Heart left ventricle (tissue), 16 donors: ENCODE measurements at regions not wholly inside any gene's neighbourhood (a gene's known extent, or its start where the extent isn't known, plus 50 kb on each side); places are given as distances from the start of the nearest gene placed in this dataset.
A peak's percentile ranks its signal among the peaks of the same experiment; 100 is the strongest.

Source experiments
- ATAC-seq, 4 donors: fragments of 200-7000 bp; cut with Tn5 transposase; one replicate each; pipeline ENCODE4 v1.9.1; 2020 to 2022; ENCODE audit warnings: moderate library complexity in 4 of 4, mild to moderate bottlenecking in 3 of 4, moderate number of reproducible peaks in 1 of 4
- DNase-seq, 5 donors: peaks; one replicate each; pipeline ENCODE4 v3.0.0-alpha.2; 2020
- H3K27ac ChIP-seq, 12 donors: fragments of 200-600 bp; sonication (generic) in 4 of 12; one replicate each; pipeline versions ENCODE4 v1.5.0 to v1.8.0; 2016 to 2022; ENCODE audit warnings: mild to moderate bottlenecking in 2 of 12
- H3K27me3 ChIP-seq, 9 donors: fragments of 200-600 bp; sonication (generic) in 2 of 9; one replicate each; pipeline versions ENCODE4 v1.5.1 to v1.8.0; 2016 to 2022; ENCODE audit warnings: mild to moderate bottlenecking in 3 of 9
- H3K36me3 ChIP-seq, 9 donors: fragments of 200-600 bp; sonication (generic) in 2 of 9; one replicate each; pipeline versions ENCODE4 v1.5.0 to v1.8.0; 2018 to 2022; ENCODE audit warnings: mild to moderate bottlenecking in 2 of 9
- H3K4me1 ChIP-seq, 12 donors: fragments of 200-600 bp; sonication (generic) in 4 of 12; one replicate each; pipeline versions ENCODE4 v1.5.0 to v1.8.0; 2016 to 2022; ENCODE audit warnings: mild to moderate bottlenecking in 3 of 12
- H3K4me3 ChIP-seq, 12 donors: fragments of 200-600 bp; sonication (generic) in 4 of 12; one replicate each; pipeline versions ENCODE4 v1.5.0 to v1.8.0; 2017 to 2022; ENCODE audit warnings: mild to moderate bottlenecking in 9 of 12, moderate library complexity in 4 of 12
- H3K9me3 ChIP-seq, 12 donors: fragments of 200-600 bp; sonication (generic) in 4 of 12; one replicate each; pipeline versions ENCODE4 v1.5.0 to v1.8.0; 2016 to 2022; ENCODE audit warnings: mild to moderate bottlenecking in 1 of 12
- CTCF ChIP-seq, 12 donors: fragments of 200-600 bp; sonication (generic) in 4 of 12; IDR thresholded peaks; one replicate each; pipeline versions ENCODE4 v1.5.0 to v1.8.0; 2018 to 2022; ENCODE audit warnings: antibody characterized with exemption in 12 of 12, mild to moderate bottlenecking in 5 of 12
- POLR2A ChIP-seq, 2 donors: fragments of 450-650 bp; IDR thresholded peaks; one replicate each; pipeline ENCODE4 v1.6.1; 2017; ENCODE audit warnings: antibody characterized with exemption in 2 of 2, mild to moderate bottlenecking in 2 of 2, moderate library complexity in 2 of 2
- WGBS, 4 donors: extraction: QIAGEN DNeasy Blood & Tissue Kit in 2 of 4; methylation state at CpG; one replicate each; pipeline versions ENCODE4 v1.1.5 to v1.1.7; 2013 to 2018; 5-methylcytosine and 5-hydroxymethylcytosine counted together
- intact Hi-C, 10 donors: fragments of 100-400 bp; cut with DNase I; formaldehyde crosslinking; loops; one replicate each; pipeline versions ENCODE4 v1.11.1 to v1.14.2; 2022
- donor health status: ischemic (EF 13 %, LVEDD 7.1; RV severe dilation, severe dysfunction).
- donor health status: healthy with polysubstance abuse.
- donor health status: DM: no; HTN: yes; CAD: no.
- donor health status: DM: no; HTN: no; CAD: no.
- donor health status: ischemic (EF 25% LVEDD 6.9; RV normal size, moderate dysfunction).
- donor health status: ischemic (EF 25% LVEDD 5.7; RV mildly dilated, moderate dysfunction).
- donor health status: healthy.
- donor health status: DM: yes; HTN: yes; CAD: no.
- donor health status: ischemic (EF 35%, LVEDD 5.7; RV mildly dilated, moderate dysfunction).
- donor health status: nonischemic (EF 11% LVEDD 7.7; RV severe dilation, severe dysfunction).
- donor health status: DM: yes; HTN: yes; CAD: no.
- donor health status: PGD.
- donor health status: ischemic (EF 29% LVEDD 5.4; RV normal size, mild dysfunction).
- donor health status: nonischemic (EF 23%, LVEDD 6.1; RV moderate dilation, normal function).

GRCh38 chr20:53834749-53835148 is 235.6 kb downstream of the BCAS1 start:
- WGBS, 4 donors: 94 to 97% (median 95%) methylated on average over 8 of the region's 8 CpGs
- Histone ChIP-seq H3K36me3 (no peaks in the 10 kb centered on the region), H3K4me1 (peaks cover 0 to 44% (median 6%) of the 10 kb centered on the region in 12 donors), H3K9me3 (no peaks in the 10 kb centered on the region), H3K27ac (peak overlapping the region in 1 of 12 donors; percentile 27), H3K27me3 (no peaks in the 10 kb centered on the region), H3K4me3 (no peak overlapping the region)
- DNase-seq: no peak
- intact Hi-C loops: loop anchor here in 1 of 10 donors (5.0 kb wide), 1 partner anchor 33 kb away; no protein-coding TSS in a partner anchor
- no peak for ATAC-seq
- TF ChIP-seq CTCF (IDR thresholded peaks at IDR 0.05) (no peak), POLR2A (IDR thresholded peaks at IDR 0.05) (no peak)

- Histone ChIP-seq H3K9me3 (no peaks in the 10 kb centered on the region), H3K4me3 (no peak overlapping the region), H3K27ac (peak overlapping the region in 1 of 12 donors; percentile 25), H3K4me1 (peaks cover 0 to 44% (median 7%) of the 10 kb centered on the region in 12 donors), H3K27me3 (no peaks in the 10 kb centered on the region), H3K36me3 (no peaks in the 10 kb centered on the region)
- intact Hi-C loops: loop anchor here in 1 of 10 donors (5.0 kb wide), 1 partner anchor 33 kb away; no protein-coding TSS in a partner anchor
- TF ChIP-seq POLR2A (IDR thresholded peaks at IDR 0.05) (no peak), CTCF (IDR thresholded peaks at IDR 0.05) (no peak)
- ATAC-seq (no peak), DNase-seq (no peak)
- 81 to 90% (median 89%) methylated on average over 3 of the region's 3 CpGs for WGBS, 4 donors
Observed at GRCh38 chr20:53834062-53834442, 236.3 kb downstream of the BCAS1 start.

- WGBS, 4 donors: 79 to 86% (median 83%) methylated on average over 10 of the region's 10 CpGs
- intact Hi-C loops: loop anchor here in 1 of 10 donors (5.0 kb wide), 1 partner anchor 34 kb away; no protein-coding TSS in a partner anchor
- no peaks in the 10 kb centered on the region for H3K9me3 ChIP-seq
- H3K27ac ChIP-seq: peak overlapping the region in 1 of 12 donors; percentile 25
- H3K4me3 ChIP-seq: no peak overlapping the region
- DNase-seq: no peak
- no peak for ATAC-seq
- peaks cover 0 to 50% (median 7%) of the 10 kb centered on the region in 12 donors for H3K4me1 ChIP-seq
- TF ChIP-seq POLR2A (IDR thresholded peaks at IDR 0.05) (no peak), CTCF (IDR thresholded peaks at IDR 0.05) (no peak)
- no peaks in the 10 kb centered on the region for H3K36me3 ChIP-seq
- H3K27me3 ChIP-seq: no peaks in the 10 kb centered on the region
Observed at GRCh38 chr20:53833333-53834061, 236.9 kb downstream of the BCAS1 start.

- intact Hi-C loops: loop anchor here in 1 of 10 donors (5.0 kb wide), 1 partner anchor 35 kb away; no protein-coding TSS in a partner anchor
- no peak for DNase-seq
Observed at GRCh38 chr20:53832499-53832898, 237.9 kb downstream of the BCAS1 start.

More at GRCh38 chr20:53832499-53832898, 237.9 kb downstream of the BCAS1 start:
- ATAC-seq: no peak
- Histone ChIP-seq H3K27me3 (no peaks in the 10 kb centered on the region), H3K9me3 (no peaks in the 10 kb centered on the region), H3K36me3 (no peaks in the 10 kb centered on the region), H3K4me1 (peaks cover 0 to 58% (median 12%) of the 10 kb centered on the region in 12 donors), H3K4me3 (no peak overlapping the region), H3K27ac (no peak overlapping the region)
- no peak for TF ChIP-seq POLR2A (IDR thresholded peaks at IDR 0.05)
- no peak for TF ChIP-seq CTCF (IDR thresholded peaks at IDR 0.05)
- 96 to 98% (median 98%) methylated on average over 7 of the region's 7 CpGs for WGBS, 4 donors
